ENCODE measurements at regions not wholly inside any gene's neighbourhood (a gene's known extent, or its start where the extent isn't known, plus 50 kb on each side); places are given as distances from the start of the nearest gene placed in this dataset.

DNA sequence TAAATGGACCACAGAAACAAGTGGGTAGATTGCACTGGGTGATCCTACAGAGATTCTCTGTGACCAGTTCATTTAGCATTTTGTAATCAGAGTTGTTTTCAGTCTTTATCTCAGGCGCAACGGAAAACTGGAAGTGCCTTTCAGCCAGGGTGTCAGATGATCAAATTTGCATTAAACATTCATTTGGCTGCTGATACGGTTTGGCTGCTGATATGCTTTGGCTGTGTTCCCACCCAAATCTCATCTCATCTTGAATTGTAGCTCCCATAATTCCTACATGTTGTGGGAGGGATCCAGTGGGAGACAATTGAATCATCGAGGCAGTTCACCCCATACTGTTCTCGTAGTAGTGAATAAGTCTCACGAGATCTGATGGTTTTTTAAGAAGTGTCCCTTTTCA is 1396.1 kb upstream of the TMEFF2 start:
- no CpG with 5 or more reads among the region's 6 CpGs for WGBS (ENCODE audit: extremely low coverage, insufficient coverage, insufficient read length)
- Histone ChIP-seq H3K18ac (ENCODE audit: low read length) (no peak overlapping the region), H3K79me1 (ENCODE audit: low read length) (no peaks in the 10 kb centered on the region)

GRCh38 chr2:193584522-193584938 is 1389.8 kb upstream of the TMEFF2 start:
- no peak overlapping the region for H3K14ac ChIP-seq (ENCODE audit: low read length)
- H3K9ac ChIP-seq (ENCODE audit: low read length): no peak overlapping the region
- no peaks in the 10 kb centered on the region for H3K36me3 ChIP-seq (ENCODE audit: control insufficient read depth in 1 of 2, insufficient read depth in 2 of 2, low read length in 2 of 2)
- H2BK120ac ChIP-seq (ENCODE audit: insufficient read depth, low read length, poor library complexity): no peak overlapping the region
- no peak overlapping the region for H3K4ac ChIP-seq (ENCODE audit: low read depth, low read length)
- DNase-seq: peak; percentile 7 to 59
- H3K9me3 ChIP-seq (ENCODE audit: insufficient read depth, low read depth, low read length): no peaks in the 10 kb centered on the region
- no peak overlapping the region for H3K4me2 ChIP-seq (ENCODE audit: low read length)
- H4K91ac ChIP-seq (ENCODE audit: low read depth, low read length): no peak overlapping the region
- H3K27me3 ChIP-seq (ENCODE audit: insufficient read depth, low read length): no peaks in the 10 kb centered on the region
- H2BK12ac ChIP-seq (ENCODE audit: low read length): no peak overlapping the region
- H2BK5ac ChIP-seq (ENCODE audit: low read depth, low read length, poor library complexity): no peak overlapping the region
- H4K12ac ChIP-seq (ENCODE audit: low read depth, low read length): no peak overlapping the region
- H3K79me1 ChIP-seq (ENCODE audit: low read length): peaks cover 4% of the 10 kb centered on the region
- no peaks in the 10 kb centered on the region for H3K79me2 ChIP-seq (ENCODE audit: control insufficient read depth, insufficient read depth, low read length, poor library complexity)
- H3K23ac ChIP-seq (ENCODE audit: low read length): no peak overlapping the region
- no peak overlapping the region for H2AK5ac ChIP-seq (ENCODE audit: low read length)
- no peak overlapping the region for H3K27ac ChIP-seq (ENCODE audit: low read depth, low read length)
- H4K8ac ChIP-seq (ENCODE audit: low read depth, low read length): no peak overlapping the region
- H3K4me1 ChIP-seq (ENCODE audit: control insufficient read depth in 1 of 2, insufficient read depth in 2 of 2, low read length in 2 of 2): peaks cover 6 to 15% of the 10 kb centered on the region in 2 experiments
- H3K18ac ChIP-seq (ENCODE audit: low read length): no peak overlapping the region
- no CpG with 5 or more reads among the region's 1 CpG for WGBS (ENCODE audit: extremely low coverage, insufficient coverage, insufficient read length)
- no peak overlapping the region for H2AFZ ChIP-seq (ENCODE audit: insufficient read depth, low read length, poor library complexity)
- no peak overlapping the region for H3K4me3 ChIP-seq (ENCODE audit: low read depth, low read length)

More for the DNA sequence above, 1396.1 kb upstream of the TMEFF2 start:
- H4K12ac ChIP-seq (ENCODE audit: low read depth, low read length): no peak overlapping the region
- no peak overlapping the region for H3K23ac ChIP-seq (ENCODE audit: low read length)
- H2BK12ac ChIP-seq (ENCODE audit: low read length): no peak overlapping the region
- H4K8ac ChIP-seq (ENCODE audit: low read depth, low read length): no peak overlapping the region
- H2BK5ac ChIP-seq (ENCODE audit: low read depth, low read length, poor library complexity): no peak overlapping the region
- H2AFZ ChIP-seq (ENCODE audit: insufficient read depth, low read length, poor library complexity): no peak overlapping the region
- H2AK5ac ChIP-seq (ENCODE audit: low read length): no peak overlapping the region
- no peak overlapping the region for H3K14ac ChIP-seq (ENCODE audit: low read length)
- H3K9me3 ChIP-seq (ENCODE audit: insufficient read depth, low read depth, low read length): no peaks in the 10 kb centered on the region
- no peak overlapping the region for H3K4me3 ChIP-seq (ENCODE audit: low read depth, low read length)
- no peak overlapping the region for H3K4me2 ChIP-seq (ENCODE audit: low read length)
- H3K27ac ChIP-seq (ENCODE audit: low read depth, low read length): no peak overlapping the region
- H3K4me1 ChIP-seq (ENCODE audit: control insufficient read depth in 1 of 2, insufficient read depth in 2 of 2, low read length in 2 of 2): no peaks in the 10 kb centered on the region
- no peaks in the 10 kb centered on the region for H3K79me2 ChIP-seq (ENCODE audit: control insufficient read depth, insufficient read depth, low read length, poor library complexity)
- no peak for DNase-seq
- no peaks in the 10 kb centered on the region for H3K36me3 ChIP-seq (ENCODE audit: control insufficient read depth in 1 of 2, insufficient read depth in 2 of 2, low read length in 2 of 2)
- H2BK120ac ChIP-seq (ENCODE audit: insufficient read depth, low read length, poor library complexity): no peak overlapping the region
- H3K9ac ChIP-seq (ENCODE audit: low read length): no peak overlapping the region
- H4K91ac ChIP-seq (ENCODE audit: low read depth, low read length): no peak overlapping the region
- H3K4ac ChIP-seq (ENCODE audit: low read depth, low read length): no peak overlapping the region
- H3K27me3 ChIP-seq (ENCODE audit: insufficient read depth, low read length): no peaks in the 10 kb centered on the region

DNA sequence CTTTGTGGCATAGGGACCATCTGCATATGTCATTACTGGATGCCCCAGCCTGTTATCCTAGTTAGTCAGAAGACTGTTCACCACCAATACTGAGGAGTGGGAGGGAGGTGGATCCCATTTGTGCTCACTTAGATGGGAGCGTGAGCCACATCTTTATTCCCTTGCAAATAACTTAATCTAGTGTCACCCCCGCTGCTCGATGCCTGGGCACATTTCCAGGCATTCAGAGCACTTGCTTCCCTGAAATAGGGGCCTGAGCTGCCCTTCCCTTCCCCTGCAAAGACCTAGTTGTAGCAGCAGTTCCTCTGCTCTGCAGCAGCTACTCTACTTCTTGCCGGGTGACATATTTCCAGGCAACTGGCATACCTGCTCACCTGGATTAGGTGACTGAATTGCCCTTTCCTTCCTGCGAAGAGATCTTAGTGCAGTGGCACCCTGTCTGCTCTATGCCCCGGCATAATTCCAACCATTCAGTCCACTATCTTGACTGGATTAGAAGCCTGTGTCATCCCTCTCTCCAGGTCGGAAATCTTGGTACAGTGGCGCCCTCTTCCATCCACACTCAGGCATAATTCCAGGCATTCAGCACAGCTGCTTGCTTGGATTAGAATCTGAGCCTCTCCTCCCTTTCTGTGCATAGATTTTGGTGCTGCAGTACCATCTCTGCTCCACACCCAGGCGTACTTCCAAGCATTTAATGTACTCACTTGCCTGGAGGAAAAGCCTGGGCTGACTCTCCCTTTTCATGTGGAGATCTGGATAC is 1389.1 kb upstream of the TMEFF2 start:
- no peak overlapping the region for H4K8ac ChIP-seq (ENCODE audit: low read depth, low read length)
- no peak overlapping the region for H3K9ac ChIP-seq (ENCODE audit: low read length)
- no peak overlapping the region for H3K18ac ChIP-seq (ENCODE audit: low read length)
- no peak overlapping the region for H2AFZ ChIP-seq (ENCODE audit: insufficient read depth, low read length, poor library complexity)
- H2AK5ac ChIP-seq (ENCODE audit: low read length): no peak overlapping the region
- peak; percentile 10 to 57 for DNase-seq
- H3K79me2 ChIP-seq (ENCODE audit: control insufficient read depth, insufficient read depth, low read length, poor library complexity): no peaks in the 10 kb centered on the region
- peak overlapping the region; percentile 6 for H2BK120ac ChIP-seq (ENCODE audit: insufficient read depth, low read length, poor library complexity)
- peak overlapping the region; percentile 2 for H3K14ac ChIP-seq (ENCODE audit: low read length)
- no peaks in the 10 kb centered on the region for H3K27me3 ChIP-seq (ENCODE audit: insufficient read depth, low read length)
- no peak overlapping the region for H3K4me3 ChIP-seq (ENCODE audit: low read depth, low read length)
- H3K23ac ChIP-seq (ENCODE audit: low read length): no peak overlapping the region
- H2BK5ac ChIP-seq (ENCODE audit: low read depth, low read length, poor library complexity): no peak overlapping the region
- no CpG with 5 or more reads among the region's 9 CpGs for WGBS (ENCODE audit: extremely low coverage, insufficient coverage, insufficient read length)
- H4K91ac ChIP-seq (ENCODE audit: low read depth, low read length): peak overlapping the region; percentile 27
- no peak overlapping the region for H3K27ac ChIP-seq (ENCODE audit: low read depth, low read length)
- H3K9me3 ChIP-seq (ENCODE audit: insufficient read depth, low read depth, low read length): no peaks in the 10 kb centered on the region
- no peak overlapping the region for H3K4me2 ChIP-seq (ENCODE audit: low read length)
- peak overlapping the region; percentile 12 for H2BK12ac ChIP-seq (ENCODE audit: low read length)
- no peaks in the 10 kb centered on the region for H3K36me3 ChIP-seq (ENCODE audit: control insufficient read depth in 1 of 2, insufficient read depth in 2 of 2, low read length in 2 of 2)
- peaks cover 6 to 15% of the 10 kb centered on the region in 2 experiments for H3K4me1 ChIP-seq (ENCODE audit: control insufficient read depth in 1 of 2, insufficient read depth in 2 of 2, low read length in 2 of 2)
- H3K4ac ChIP-seq (ENCODE audit: low read depth, low read length): no peak overlapping the region
- no peak overlapping the region for H4K12ac ChIP-seq (ENCODE audit: low read depth, low read length)
- H3K79me1 ChIP-seq (ENCODE audit: low read length): peaks cover 4% of the 10 kb centered on the region

DNA sequence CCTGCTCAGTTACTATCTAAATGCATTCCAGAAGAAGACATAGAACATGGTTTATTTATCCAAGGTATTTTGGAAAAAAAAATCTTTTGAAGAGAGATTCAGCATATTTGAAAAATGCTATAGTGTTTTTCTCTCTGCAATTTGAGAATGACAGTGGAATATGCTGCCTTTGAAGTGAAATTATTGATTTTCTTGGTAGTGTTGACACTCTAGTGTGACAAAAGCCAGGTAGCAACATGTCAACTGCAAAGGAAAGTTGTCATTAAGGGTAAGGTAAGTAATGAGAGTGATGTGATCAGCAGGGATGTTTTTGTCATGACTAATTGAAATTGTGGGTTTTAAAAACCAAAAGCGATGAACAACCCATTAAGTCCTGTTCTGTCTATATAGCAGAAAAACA is 1387.1 kb upstream of the TMEFF2 start:
- Histone ChIP-seq H3K27ac (ENCODE audit: low read depth, low read length) (no peak overlapping the region), H3K27me3 (ENCODE audit: insufficient read depth, low read length) (no peaks in the 10 kb centered on the region), H2BK120ac (ENCODE audit: insufficient read depth, low read length, poor library complexity) (no peak overlapping the region), H3K79me1 (ENCODE audit: low read length) (peaks cover 4% of the 10 kb centered on the region), H3K9me3 (ENCODE audit: insufficient read depth, low read depth, low read length) (no peaks in the 10 kb centered on the region), H3K18ac (ENCODE audit: low read length) (no peak overlapping the region), H3K14ac (ENCODE audit: low read length) (no peak overlapping the region), H3K4me1 (ENCODE audit: control insufficient read depth in 1 of 2, insufficient read depth in 2 of 2, low read length in 2 of 2) (peaks cover 6 to 15% of the 10 kb centered on the region in 2 experiments), H4K91ac (ENCODE audit: low read depth, low read length) (no peak overlapping the region), H3K4me2 (ENCODE audit: low read length) (no peak overlapping the region), H3K23ac (ENCODE audit: low read length) (no peak overlapping the region), H3K4ac (ENCODE audit: low read depth, low read length) (no peak overlapping the region), H2BK12ac (ENCODE audit: low read length) (no peak overlapping the region), H3K4me3 (ENCODE audit: low read depth, low read length) (no peak overlapping the region), H2AFZ (ENCODE audit: insufficient read depth, low read length, poor library complexity) (no peak overlapping the region), H3K36me3 (ENCODE audit: control insufficient read depth in 1 of 2, insufficient read depth in 2 of 2, low read length in 2 of 2) (no peaks in the 10 kb centered on the region), H4K12ac (ENCODE audit: low read depth, low read length) (no peak overlapping the region), H2AK5ac (ENCODE audit: low read length) (no peak overlapping the region), H4K8ac (ENCODE audit: low read depth, low read length) (no peak overlapping the region), H3K79me2 (ENCODE audit: control insufficient read depth, insufficient read depth, low read length, poor library complexity) (no peaks in the 10 kb centered on the region), H3K9ac (ENCODE audit: low read length) (no peak overlapping the region), H2BK5ac (ENCODE audit: low read depth, low read length, poor library complexity) (no peak overlapping the region)
- DNase-seq: no peak
- WGBS (ENCODE audit: extremely low coverage, insufficient coverage, insufficient read length): no CpG with 5 or more reads among the region's 1 CpG

Measured in trophoblast cell (in vitro differentiated cells and primary cell).